C4-2B (cell line): ENCODE measurements at regions not wholly inside any gene's neighbourhood (a gene's known extent, or its start where the extent isn't known, plus 50 kb on each side); places are given as distances from the start of the nearest gene placed in this dataset.

Source experiments
- ZFX ChIP-seq: fragments of 450-650 bp; IDR thresholded peaks from 2 replicates; pipeline ENCODE4 v1.6.1; 2017
- TF ChIP-seq, protein P1 (sequence below): fragments of 450-650 bp; conservative IDR thresholded peaks from 2 replicates; pipeline ENCODE4 v1.5.1; 2017; ENCODE audit warnings: mild to moderate bottlenecking

DNA sequence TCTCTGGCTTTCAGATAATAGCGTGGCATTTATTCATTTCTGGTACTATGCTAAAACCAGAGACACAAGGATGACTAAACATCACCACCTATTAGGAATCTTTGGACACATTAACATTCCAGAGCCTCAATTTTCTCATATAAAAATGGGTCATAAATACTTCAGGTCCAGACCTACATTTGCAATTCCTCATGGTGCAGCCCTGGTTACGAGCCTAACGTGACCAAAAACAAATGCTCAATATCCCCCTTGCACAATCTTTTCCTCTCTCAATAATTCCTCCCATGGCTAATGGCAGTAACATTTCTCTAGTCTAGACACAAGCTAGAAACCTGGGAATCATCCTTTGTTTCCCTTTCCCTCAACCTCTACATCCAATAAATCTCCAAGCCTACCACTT lies 112.8 kb upstream of the NABP1 start:
- TF ChIP-seq, protein P1, sequence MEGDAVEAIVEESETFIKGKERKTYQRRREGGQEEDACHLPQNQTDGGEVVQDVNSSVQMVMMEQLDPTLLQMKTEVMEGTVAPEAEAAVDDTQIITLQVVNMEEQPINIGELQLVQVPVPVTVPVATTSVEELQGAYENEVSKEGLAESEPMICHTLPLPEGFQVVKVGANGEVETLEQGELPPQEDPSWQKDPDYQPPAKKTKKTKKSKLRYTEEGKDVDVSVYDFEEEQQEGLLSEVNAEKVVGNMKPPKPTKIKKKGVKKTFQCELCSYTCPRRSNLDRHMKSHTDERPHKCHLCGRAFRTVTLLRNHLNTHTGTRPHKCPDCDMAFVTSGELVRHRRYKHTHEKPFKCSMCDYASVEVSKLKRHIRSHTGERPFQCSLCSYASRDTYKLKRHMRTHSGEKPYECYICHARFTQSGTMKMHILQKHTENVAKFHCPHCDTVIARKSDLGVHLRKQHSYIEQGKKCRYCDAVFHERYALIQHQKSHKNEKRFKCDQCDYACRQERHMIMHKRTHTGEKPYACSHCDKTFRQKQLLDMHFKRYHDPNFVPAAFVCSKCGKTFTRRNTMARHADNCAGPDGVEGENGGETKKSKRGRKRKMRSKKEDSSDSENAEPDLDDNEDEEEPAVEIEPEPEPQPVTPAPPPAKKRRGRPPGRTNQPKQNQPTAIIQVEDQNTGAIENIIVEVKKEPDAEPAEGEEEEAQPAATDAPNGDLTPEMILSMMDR: no peak
- TF ChIP-seq ZFX: no peak
